Mammary epithelial cell (primary cell): ENCODE measurements at regions not wholly inside any gene's neighbourhood (a gene's known extent, or its start where the extent isn't known, plus 50 kb on each side); places are given as distances from the start of the nearest gene placed in this dataset.

Source experiments
- CTCF ChIP-seq, 2 donors: IDR thresholded peaks in 1 of 2; conservative IDR thresholded peaks in 1 of 2; 2 replicates each; pipeline ENCODE4 v1.5.1; 2011 to 2012; ENCODE audit warnings: inconsistent platforms in 2 of 2, low read length in 2 of 2, mild to moderate bottlenecking in 2 of 2, control low read depth in 1 of 2, low read depth in 1 of 2; ENCODE audit not compliant: insufficient read depth in 1 of 2; ENCODE audit errors: extremely low read depth in 1 of 2
- EZH2 ChIP-seq: IDR thresholded peaks from 2 replicates; pipeline ENCODE4 v1.6.1; 2012; ENCODE audit warnings: low read length, inconsistent platforms, borderline replicate concordance

GRCh38 chr13:111476197-111476596, 155.8 kb downstream of the TEX29 start:
- TF ChIP-seq CTCF (conservative IDR thresholded peaks at IDR 0.05 in 1 of 2, IDR thresholded peaks at IDR 0.05 in 1 of 2; ENCODE audit: extremely low read depth in 1 of 2, insufficient read depth in 1 of 2, low read depth in 1 of 2, low read length in 2 of 2) (no peak), EZH2 (no peak)
